ENCODE measurements at regions not wholly inside any gene's neighbourhood (a gene's known extent, or its start where the extent isn't known, plus 50 kb on each side); places are given as distances from the start of the nearest gene placed in this dataset.

GRCh38 chr15:47367726-47368390, 349.4 kb upstream of the SEMA6D start:
- no peaks in the 10 kb centered on the region for H3K9me3 ChIP-seq (ENCODE audit: control insufficient read depth in 1 of 2, low read length in 2 of 2)
- CTCF ChIA-PET (ENCODE audit: partially characterized antibody): no interaction called here
- H3K36me3 ChIP-seq (ENCODE audit: insufficient read depth, low read length): no peaks in the 10 kb centered on the region
- no peak overlapping the region for H3K27ac ChIP-seq (ENCODE audit: low read depth, low read length)
- no peak overlapping the region for H3K27ac Mint-ChIP-seq
- no peaks in the 10 kb centered on the region for H3K27me3 ChIP-seq (ENCODE audit: insufficient read depth, low read length)
- H3K27me3 Mint-ChIP-seq: no peaks in the 10 kb centered on the region
- no peak overlapping the region for H3K4me3 Mint-ChIP-seq
- H3K4me1 ChIP-seq (ENCODE audit: insufficient read depth, low read length): no peaks in the 10 kb centered on the region
- no peaks in the 10 kb centered on the region for H3K36me3 Mint-ChIP-seq
- peaks cover 0 to 2% (median 0%) of the 10 kb centered on the region in 8 donors for H3K9me3 Mint-ChIP-seq
- intact Hi-C loops (cut with micrococcal nuclease): no loop called here
- H3K4me1 Mint-ChIP-seq: no peaks in the 10 kb centered on the region
- POLR2A ChIA-PET (ENCODE audit: partially characterized antibody): no interaction called here
- no peak for DNase-seq
- H3K4me3 ChIP-seq (ENCODE audit: low read length in 2 of 2): no peak overlapping the region

- intact Hi-C loops (cut with micrococcal nuclease): no loop called here
- Histone ChIP-seq H3K9me3 (ENCODE audit: control insufficient read depth in 1 of 2, low read length in 2 of 2) (no peaks in the 10 kb centered on the region), H3K27me3 (ENCODE audit: insufficient read depth, low read length) (no peaks in the 10 kb centered on the region), H3K4me3 (ENCODE audit: low read length in 2 of 2) (no peak overlapping the region), H3K36me3 (ENCODE audit: insufficient read depth, low read length) (no peaks in the 10 kb centered on the region), H3K4me1 (ENCODE audit: insufficient read depth, low read length) (no peaks in the 10 kb centered on the region), H3K27ac (ENCODE audit: low read depth, low read length) (no peak overlapping the region)
- CTCF ChIA-PET (ENCODE audit: partially characterized antibody): no interaction called here
- DNase-seq: no peak
- POLR2A ChIA-PET (ENCODE audit: partially characterized antibody): no interaction called here
- Mint-ChIP-seq H3K4me3 (no peak overlapping the region), H3K27me3 (no peaks in the 10 kb centered on the region), H3K27ac (no peak overlapping the region), H3K36me3 (no peaks in the 10 kb centered on the region), H3K4me1 (no peaks in the 10 kb centered on the region), H3K9me3 (peaks cover 0 to 3% (median 0%) of the 10 kb centered on the region in 8 donors)
Observed at GRCh38 chr15:47371939-47372338, 345.4 kb upstream of the SEMA6D start.

GRCh38 chr15:47374222-47374621, 343.1 kb upstream of the SEMA6D start:
- peaks cover 0 to 2% (median 0%) of the 10 kb centered on the region in 8 donors for H3K9me3 Mint-ChIP-seq
- no peaks in the 10 kb centered on the region for H3K4me1 Mint-ChIP-seq
- no peak overlapping the region for H3K27ac Mint-ChIP-seq
- CTCF ChIA-PET (ENCODE audit: partially characterized antibody): no interaction called here
- DNase-seq: no peak
- Histone ChIP-seq H3K27me3 (ENCODE audit: insufficient read depth, low read length) (no peaks in the 10 kb centered on the region), H3K4me3 (ENCODE audit: low read length in 2 of 2) (no peak overlapping the region), H3K4me1 (ENCODE audit: insufficient read depth, low read length) (no peaks in the 10 kb centered on the region), H3K36me3 (ENCODE audit: insufficient read depth, low read length) (no peaks in the 10 kb centered on the region), H3K9me3 (ENCODE audit: control insufficient read depth in 1 of 2, low read length in 2 of 2) (no peaks in the 10 kb centered on the region), H3K27ac (ENCODE audit: low read depth, low read length) (no peak overlapping the region)
- H3K36me3 Mint-ChIP-seq: no peaks in the 10 kb centered on the region
- intact Hi-C loops (cut with micrococcal nuclease): no loop called here
- no peaks in the 10 kb centered on the region for H3K27me3 Mint-ChIP-seq
- POLR2A ChIA-PET (ENCODE audit: partially characterized antibody): no interaction called here
- no peak overlapping the region for H3K4me3 Mint-ChIP-seq

- Histone ChIP-seq H3K4me3 (ENCODE audit: low read length in 2 of 2) (no peak overlapping the region), H3K27ac (ENCODE audit: low read depth, low read length) (no peak overlapping the region), H3K27me3 (ENCODE audit: insufficient read depth, low read length) (no peaks in the 10 kb centered on the region), H3K9me3 (ENCODE audit: control insufficient read depth in 1 of 2, low read length in 2 of 2) (no peaks in the 10 kb centered on the region), H3K4me1 (ENCODE audit: insufficient read depth, low read length) (no peaks in the 10 kb centered on the region), H3K36me3 (ENCODE audit: insufficient read depth, low read length) (no peaks in the 10 kb centered on the region)
- POLR2A ChIA-PET (ENCODE audit: partially characterized antibody): no interaction called here
- no peak overlapping the region for H3K27ac Mint-ChIP-seq
- H3K4me3 Mint-ChIP-seq: no peak overlapping the region
- CTCF ChIA-PET (ENCODE audit: partially characterized antibody): no interaction called here
- intact Hi-C loops (cut with micrococcal nuclease): no loop called here
- no peaks in the 10 kb centered on the region for H3K36me3 Mint-ChIP-seq
- H3K9me3 Mint-ChIP-seq: peaks cover 0 to 4% (median 0%) of the 10 kb centered on the region in 8 donors
- H3K27me3 Mint-ChIP-seq: no peaks in the 10 kb centered on the region
- H3K4me1 Mint-ChIP-seq: no peaks in the 10 kb centered on the region
- no peak for DNase-seq
Observed at GRCh38 chr15:47376190-47376589, 341.1 kb upstream of the SEMA6D start.

- no peaks in the 10 kb centered on the region for H3K36me3 ChIP-seq (ENCODE audit: insufficient read depth, low read length)
- H3K4me1 Mint-ChIP-seq: no peaks in the 10 kb centered on the region
- H3K9me3 ChIP-seq (ENCODE audit: control insufficient read depth in 1 of 2, low read length in 2 of 2): no peaks in the 10 kb centered on the region
- intact Hi-C loops (cut with micrococcal nuclease): no loop called here
- ChIA-PET CTCF (ENCODE audit: partially characterized antibody) (no interaction called here), POLR2A (ENCODE audit: partially characterized antibody) (no interaction called here)
- DNase-seq: no peak
- no peaks in the 10 kb centered on the region for H3K27me3 ChIP-seq (ENCODE audit: insufficient read depth, low read length)
- peaks cover 0 to 4% (median 0%) of the 10 kb centered on the region in 8 donors for H3K9me3 Mint-ChIP-seq
- H3K27me3 Mint-ChIP-seq: no peaks in the 10 kb centered on the region
- H3K27ac ChIP-seq (ENCODE audit: low read depth, low read length): no peak overlapping the region
- no peak overlapping the region for H3K4me3 ChIP-seq (ENCODE audit: low read length in 2 of 2)
- no peak overlapping the region for H3K4me3 Mint-ChIP-seq
- no peaks in the 10 kb centered on the region for H3K36me3 Mint-ChIP-seq
- H3K4me1 ChIP-seq (ENCODE audit: insufficient read depth, low read length): no peaks in the 10 kb centered on the region
- no peak overlapping the region for H3K27ac Mint-ChIP-seq
Observed at GRCh38 chr15:47377465-47377864, 339.8 kb upstream of the SEMA6D start.

GRCh38 chr15:47378527-47378926, 338.8 kb upstream of the SEMA6D start:
- no peaks in the 10 kb centered on the region for H3K36me3 Mint-ChIP-seq
- Histone ChIP-seq H3K36me3 (ENCODE audit: insufficient read depth, low read length) (no peaks in the 10 kb centered on the region), H3K4me3 (ENCODE audit: low read length in 2 of 2) (no peak overlapping the region), H3K27me3 (ENCODE audit: insufficient read depth, low read length) (no peaks in the 10 kb centered on the region), H3K9me3 (ENCODE audit: control insufficient read depth in 1 of 2, low read length in 2 of 2) (no peaks in the 10 kb centered on the region), H3K27ac (ENCODE audit: low read depth, low read length) (no peak overlapping the region), H3K4me1 (ENCODE audit: insufficient read depth, low read length) (no peaks in the 10 kb centered on the region)
- DNase-seq: no peak
- H3K4me1 Mint-ChIP-seq: no peaks in the 10 kb centered on the region
- H3K4me3 Mint-ChIP-seq: no peak overlapping the region
- H3K27me3 Mint-ChIP-seq: no peaks in the 10 kb centered on the region
- intact Hi-C loops (cut with micrococcal nuclease): no loop called here
- CTCF ChIA-PET (ENCODE audit: partially characterized antibody): no interaction called here
- H3K27ac Mint-ChIP-seq: no peak overlapping the region
- POLR2A ChIA-PET (ENCODE audit: partially characterized antibody): no interaction called here
- peaks cover 0 to 5% (median 0%) of the 10 kb centered on the region in 8 donors for H3K9me3 Mint-ChIP-seq

GRCh38 chr15:47383102-47383501, 334.2 kb upstream of the SEMA6D start:
- intact Hi-C loops (cut with micrococcal nuclease): no loop called here
- Mint-ChIP-seq H3K27me3 (no peaks in the 10 kb centered on the region), H3K9me3 (peaks cover 0 to 4% (median 0%) of the 10 kb centered on the region in 8 donors), H3K27ac (no peak overlapping the region), H3K4me3 (no peak overlapping the region), H3K4me1 (no peaks in the 10 kb centered on the region), H3K36me3 (no peaks in the 10 kb centered on the region)
- Histone ChIP-seq H3K9me3 (ENCODE audit: control insufficient read depth in 1 of 2, low read length in 2 of 2) (no peaks in the 10 kb centered on the region), H3K27ac (ENCODE audit: low read depth, low read length) (no peak overlapping the region), H3K27me3 (ENCODE audit: insufficient read depth, low read length) (no peaks in the 10 kb centered on the region), H3K4me1 (ENCODE audit: insufficient read depth, low read length) (no peaks in the 10 kb centered on the region), H3K36me3 (ENCODE audit: insufficient read depth, low read length) (no peaks in the 10 kb centered on the region), H3K4me3 (ENCODE audit: low read length in 2 of 2) (no peak overlapping the region)
- ChIA-PET CTCF (ENCODE audit: partially characterized antibody) (no interaction called here), POLR2A (ENCODE audit: partially characterized antibody) (no interaction called here)
- DNase-seq: no peak

GRCh38 chr15:47383801-47384200, 333.5 kb upstream of the SEMA6D start:
- no peaks in the 10 kb centered on the region for H3K9me3 ChIP-seq (ENCODE audit: control insufficient read depth in 1 of 2, low read length in 2 of 2)
- H3K27me3 ChIP-seq (ENCODE audit: insufficient read depth, low read length): no peaks in the 10 kb centered on the region
- intact Hi-C loops (cut with micrococcal nuclease): no loop called here
- ChIA-PET CTCF (ENCODE audit: partially characterized antibody) (no interaction called here), POLR2A (ENCODE audit: partially characterized antibody) (no interaction called here)
- Mint-ChIP-seq H3K9me3 (peaks cover 0 to 4% (median 0%) of the 10 kb centered on the region in 8 donors), H3K27ac (no peak overlapping the region), H3K4me3 (no peak overlapping the region), H3K4me1 (no peaks in the 10 kb centered on the region), H3K27me3 (no peaks in the 10 kb centered on the region), H3K36me3 (no peaks in the 10 kb centered on the region)
- DNase-seq: no peak
- H3K4me1 ChIP-seq (ENCODE audit: insufficient read depth, low read length): no peaks in the 10 kb centered on the region
- no peaks in the 10 kb centered on the region for H3K36me3 ChIP-seq (ENCODE audit: insufficient read depth, low read length)
- H3K27ac ChIP-seq (ENCODE audit: low read depth, low read length): no peak overlapping the region
- no peak overlapping the region for H3K4me3 ChIP-seq (ENCODE audit: low read length in 2 of 2)
